Erythroblast (primary cell): ENCODE measurements at regions not wholly inside any gene's neighbourhood (a gene's known extent, or its start where the extent isn't known, plus 50 kb on each side); places are given as distances from the start of the nearest gene placed in this dataset.

Experiments
- GATA1 ChIP-seq: IDR thresholded peaks from 2 replicates; pipeline ENCODE4 v1.6.1; 2011; ENCODE audit warnings: low read depth, mild to moderate bottlenecking, control low read depth, low read length, moderate library complexity
- POLR2A ChIP-seq: IDR thresholded peaks from 2 replicates; pipeline ENCODE4 v1.6.1; 2011; ENCODE audit warnings: mild to moderate bottlenecking, low read length

- no peak for TF ChIP-seq POLR2A
- TF ChIP-seq GATA1, result no peak
Observed at GRCh38 chr2:207290833-207291624, 125.3 kb upstream of the KLF7 start.
